Astrocyte of the spinal cord (primary cell): ENCODE measurements at regions not wholly inside any gene's neighbourhood (a gene's known extent, or its start where the extent isn't known, plus 50 kb on each side); places are given as distances from the start of the nearest gene placed in this dataset.

Source experiments
- DNase-seq: peaks from one replicate; pipeline ENCODE4 v3.0.0; 2011; ENCODE audit warnings: low read depth, low spot score
- H3K4me3 ChIP-seq: 2 replicates; pipeline ENCODE4 v1.5.1; 2011; ENCODE audit warnings: low read depth, mild to moderate bottlenecking, low read length, moderate library complexity
- CTCF ChIP-seq: IDR thresholded peaks from 2 replicates; pipeline ENCODE4 v1.5.1; 2012; ENCODE audit warnings: low read depth, mild to moderate bottlenecking, low read length, inconsistent platforms
- in situ Hi-C: cut with HindIII; loops from 2 replicates; pipeline ENCODE4 v1.10.0; 2017; ENCODE audit warnings: low sequenced_read_pairs

- in situ Hi-C loops, result no loop called here
- no peak for TF ChIP-seq CTCF
- no peak for DNase-seq
- H3K4me3 ChIP-seq, result no peak overlapping the region
Observed at GRCh38 chr22:48667289-48667688, 1160.4 kb downstream of the BRD1 start.

GRCh38 chr22:48666620-48667019, 1161.1 kb downstream of the BRD1 start:
- TF ChIP-seq CTCF, result no peak
- in situ Hi-C loops, result no loop called here
- H3K4me3 ChIP-seq, result no peak overlapping the region
- DNase-seq, result no peak

DNA sequence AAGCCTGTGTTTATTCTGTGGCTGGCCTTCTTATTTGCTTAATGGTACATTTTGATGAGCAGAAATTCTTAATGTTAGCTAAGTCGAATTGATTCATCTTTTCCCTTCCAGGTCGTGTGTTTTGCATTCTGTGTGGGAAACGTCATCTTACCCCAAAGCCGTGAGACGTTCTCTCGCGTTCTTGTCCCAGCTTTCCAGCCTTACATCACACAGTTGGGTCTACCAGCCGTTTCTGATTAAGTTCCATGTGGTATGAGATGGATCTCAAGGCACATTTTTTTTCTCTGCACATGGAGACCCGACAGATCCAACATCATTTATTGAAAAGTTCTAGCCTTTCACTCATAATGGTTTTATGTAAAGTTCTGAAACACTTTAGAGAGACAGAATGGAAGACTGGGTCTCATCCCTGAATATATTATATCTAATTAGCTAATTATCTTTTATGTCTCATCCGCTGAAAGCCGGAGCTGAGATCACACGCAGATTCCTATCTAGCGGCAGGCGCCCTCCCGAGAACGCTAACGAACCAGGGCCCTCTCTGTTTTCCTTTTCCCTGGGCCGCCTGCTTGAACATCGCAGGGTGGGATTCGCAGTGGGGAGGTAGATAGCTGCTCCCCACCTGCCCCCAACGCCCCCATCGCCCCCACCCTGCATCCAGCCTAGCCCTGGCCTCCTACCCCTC, 1162.2 kb downstream of the BRD1 start:
- no peak for TF ChIP-seq CTCF

DNA sequence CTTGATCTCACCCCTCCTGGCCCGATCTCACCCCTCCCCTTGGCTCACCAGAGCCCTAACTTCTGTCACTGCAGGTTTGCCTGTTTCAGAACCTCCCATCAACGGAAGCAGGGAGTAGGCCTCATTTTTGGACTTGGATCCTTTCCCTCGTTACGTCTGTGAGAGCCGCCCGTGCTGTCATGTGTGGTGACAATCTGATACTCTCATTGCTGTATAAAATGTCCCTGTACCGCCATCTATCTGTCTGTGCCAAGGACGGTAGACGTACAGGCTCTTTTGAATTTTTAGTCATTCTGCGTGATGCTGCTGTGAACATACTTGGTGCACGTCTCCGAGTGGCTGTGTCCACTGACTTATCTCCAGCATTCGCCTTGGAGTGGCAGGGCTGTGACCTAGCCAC, 1163.1 kb downstream of the BRD1 start:
- DNase-seq, result no peak
- no peak for TF ChIP-seq CTCF
- in situ Hi-C loops, result no loop called here
- H3K4me3 ChIP-seq, result no peak overlapping the region

More for the DNA sequence above, 1162.2 kb downstream of the BRD1 start:
- in situ Hi-C loops, result no loop called here
- DNase-seq, result no peak
- H3K4me3 ChIP-seq, result no peak overlapping the region

DNA sequence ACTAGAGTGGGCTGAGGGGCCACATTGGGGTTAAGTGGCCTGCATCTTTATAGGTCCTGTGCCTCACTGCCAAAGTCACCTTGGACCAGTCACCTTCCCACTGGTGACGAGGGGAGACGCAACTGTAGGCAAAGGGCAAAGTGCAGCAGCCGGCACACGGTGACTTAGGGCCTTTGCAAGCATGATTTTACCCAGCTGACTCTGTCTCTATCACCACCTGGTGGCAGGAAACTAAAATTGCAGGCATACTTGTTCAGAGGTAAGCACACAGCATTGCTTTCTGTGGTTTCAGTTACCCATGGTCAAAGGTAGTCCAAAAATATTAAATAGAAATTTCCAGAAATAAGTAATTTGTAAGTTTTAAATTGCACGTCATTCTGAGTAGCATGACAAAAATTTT, 1164.4 kb downstream of the BRD1 start:
- in situ Hi-C loops, result no loop called here
- H3K4me3 ChIP-seq, result no peak overlapping the region
- peak; percentile 20 for TF ChIP-seq CTCF
- DNase-seq, result no peak

- in situ Hi-C loops, result no loop called here
- H3K4me3 ChIP-seq, result no peak overlapping the region
- DNase-seq, result no peak
- TF ChIP-seq CTCF, result no peak
Observed at GRCh38 chr22:48662476-48663135, 1165.1 kb downstream of the BRD1 start.
